ENCODE measurements at regions not wholly inside any gene's neighbourhood (a gene's known extent, or its start where the extent isn't known, plus 50 kb on each side); places are given as distances from the start of the nearest gene placed in this dataset.

GRCh38 chr4:144342949-144343760 lies 202.6 kb upstream of the GYPA start:
- no peak for TF ChIP-seq POLR2A (IDR thresholded peaks at IDR 0.05; ENCODE audit: low read depth, low read length)
- no peak for TF ChIP-seq POLR2AphosphoS5 (IDR thresholded peaks at IDR 0.05; ENCODE audit: low read depth, low read length)

Measured in GM12892 (cell line).